K562 (cell line): ENCODE measurements at regions not wholly inside any gene's neighbourhood (a gene's known extent, or its start where the extent isn't known, plus 50 kb on each side); places are given as distances from the start of the nearest gene placed in this dataset.

Experiments used
- ATAC-seq: fragments of 200-7000 bp; cut with Tn5 transposase; 3 replicates; pipeline ENCODE4 v1.9.1; 2020; ENCODE audit warnings: moderate library complexity
- BruUV-seq: library from RNA; stranded (reverse); fragments of 400-500 nt; replicated peaks from 2 replicates; lab custom pipeline; 2021; lab: Mats Ljungman, UMichigan
- CTCF ChIA-PET: fragments of 300-600 bp; formaldehyde crosslinking; extraction: SDS; loops from one replicate; lab custom pipeline; 2021; ENCODE audit warnings: low intra/inter-chr PET ratio; lab: Yijun Ruan, JAX
- POLR2A ChIA-PET: fragments of 300-600, 350-650 bp; sonication (Branson Sonifier 250); formaldehyde crosslinking; extraction: SDS; loops from one replicate; lab custom pipeline; 2021; ENCODE audit warnings: antibody characterized with exemption, inconsistent platforms; lab: Yijun Ruan, JAX
- DNase-seq, 4 experiments: peaks; one replicate each; pipeline versions ENCODE4 v3.0.0 to v3.0.0-alpha.2; 2011 to 2018; ENCODE audit warnings: low spot score in 3 of 4, mixed read lengths in 3 of 4; ENCODE audit errors: extremely low read depth in 1 of 4
- FAIRE-seq: peaks from 2 replicates; lab custom pipeline; 2011; peaks lifted over from hg19 to GRCh38; lab: Jason Lieb, UNC
- H2AFZ ChIP-seq: 2 replicates; pipeline ENCODE4 v1.6.0; 2011; ENCODE audit warnings: low read depth, low read length, control low read depth, inconsistent platforms
- H3K27ac ChIP-seq: fragments of 200-600 bp; 3 replicates; pipeline ENCODE4 v1.8.0; 2011; ENCODE audit warnings: low read depth, mild to moderate bottlenecking, control low read depth, inconsistent platforms, low read length, moderate library complexity, mixed read lengths; ENCODE audit errors: extremely low read depth
- H3K27me3 ChIP-seq, 2 experiments: fragments of 300-600 bp in 1 of 2; 2 replicates in 1 of 2; 3 replicates in 1 of 2; pipeline versions ENCODE4 v1.6.0 to v1.8.0; 2011; ENCODE audit warnings: inconsistent platforms in 2 of 2, low read length in 2 of 2, mild to moderate bottlenecking in 1 of 2, mixed read lengths in 1 of 2, moderate library complexity in 1 of 2; ENCODE audit not compliant: control insufficient read depth in 2 of 2, insufficient read depth in 2 of 2
- H3K36me3 ChIP-seq: fragments of 300-600 bp; 3 replicates; pipeline ENCODE4 v1.8.0; 2011; ENCODE audit warnings: mild to moderate bottlenecking, low read length, inconsistent platforms; ENCODE audit not compliant: control insufficient read depth, insufficient read depth
- H3K4me1 ChIP-seq, 2 experiments: fragments of 200-600 bp in 1 of 2; replicated peaks in 1 of 2; 2 replicates in 1 of 2; 3 replicates in 1 of 2; pipeline versions ENCODE4 v1.5.1 to v1.8.0; 2011; ENCODE audit warnings: inconsistent platforms in 2 of 2, low read length in 2 of 2, mild to moderate bottlenecking in 1 of 2, mixed read lengths in 1 of 2, moderate library complexity in 1 of 2; ENCODE audit not compliant: control insufficient read depth in 2 of 2, insufficient read depth in 2 of 2
- H3K4me2 ChIP-seq: 2 replicates; pipeline ENCODE4 v1.6.1; 2011; ENCODE audit warnings: low read length, control low read depth, inconsistent platforms, mixed read lengths; ENCODE audit not compliant: insufficient read depth
- H3K4me3 ChIP-seq: fragments of 200-600 bp; sonication (generic), shearing (Covaris generic); 2 replicates; pipeline ENCODE4 v1.5.1; 2016; ENCODE audit warnings: control low read depth, inconsistent platforms
- H3K79me2 ChIP-seq: fragments of 200-600 bp; 3 replicates; pipeline ENCODE4 v1.8.0; 2011; ENCODE audit warnings: low read length, inconsistent platforms; ENCODE audit not compliant: control insufficient read depth, insufficient read depth
- H3K9ac ChIP-seq, 2 experiments: 2 replicates each; pipeline versions ENCODE4 v1.6.0 to v1.6.1; 2011; ENCODE audit warnings: low read depth in 2 of 2, low read length in 2 of 2, control low read depth in 1 of 2, inconsistent platforms in 1 of 2, mild to moderate bottlenecking in 1 of 2, mixed read lengths in 1 of 2; ENCODE audit not compliant: insufficient read depth in 1 of 2
- H3K9me1 ChIP-seq: one replicate; pipeline ENCODE4 v1.6.0; 2011; ENCODE audit warnings: inconsistent platforms, mild to moderate bottlenecking, low read length, moderate library complexity; ENCODE audit not compliant: control insufficient read depth, insufficient read depth
- H3K9me3 ChIP-seq: replicated peaks from 2 replicates; pipeline ENCODE4 v1.5.1; 2011; ENCODE audit warnings: low read depth, low read length, inconsistent platforms; ENCODE audit not compliant: control insufficient read depth, insufficient read depth
- H4K20me1 ChIP-seq: replicated peaks from 2 replicates; pipeline ENCODE4 v1.6.1; 2011; ENCODE audit warnings: low read length, inconsistent platforms, mixed read lengths; ENCODE audit not compliant: control insufficient read depth, insufficient read depth
- ARID1B ChIP-seq: fragments of 450-650 bp; IDR thresholded peaks from 2 replicates; pipeline ENCODE4 v1.6.1; 2016; ENCODE audit warnings: antibody characterized with exemption, mild to moderate bottlenecking, inconsistent platforms
- ARNT ChIP-seq, 2 experiments: fragments of 450-650 bp; IDR thresholded peaks; 2 replicates each; pipeline ENCODE4 v1.6.1; 2016; ENCODE audit warnings: mild to moderate bottlenecking in 1 of 2
- C11orf30 ChIP-seq: fragments of 450-650 bp; IDR thresholded peaks from 2 replicates; pipeline ENCODE4 v1.6.1; 2016; ENCODE audit warnings: low read depth, mild to moderate bottlenecking
- HCFC1 ChIP-seq: IDR thresholded peaks from 2 replicates; pipeline ENCODE4 v1.6.1; 2012; ENCODE audit warnings: low read depth, low read length, improper control_type of control experiment
- HLTF ChIP-seq: fragments of 450-650 bp; IDR thresholded peaks from 2 replicates; pipeline ENCODE4 v1.6.1; 2016
- POLR2B ChIP-seq: fragments of 450-650 bp; IDR thresholded peaks from 2 replicates; pipeline ENCODE4 v1.6.1; 2018; ENCODE audit warnings: low read depth; ENCODE audit not compliant: partially characterized antibody
- SIX5 ChIP-seq, 2 experiments: IDR thresholded peaks; 2 replicates each; pipeline ENCODE4 v1.6.1; 2011; ENCODE audit warnings: low read length in 2 of 2, borderline replicate concordance in 1 of 2, low read depth in 1 of 2, mild to moderate bottlenecking in 1 of 2, moderate library complexity in 1 of 2; ENCODE audit not compliant: insufficient read depth in 1 of 2
- STAG1 ChIP-seq: sonication (generic); formaldehyde crosslinking; IDR thresholded peaks from 2 replicates; pipeline ENCODE4 v1.5.0; 2020; ENCODE audit warnings: missing genetic modification reagents, borderline replicate concordance
- TOE1 ChIP-seq, 2 experiments: fragments of 450-650 bp in 1 of 2; sonication (generic) in 1 of 2; formaldehyde crosslinking in 1 of 2; IDR thresholded peaks; 2 replicates each; pipeline versions ENCODE4 v1.7.1 to v1.8.0; 2016 to 2022; ENCODE audit warnings: borderline replicate concordance in 2 of 2, mild to moderate bottlenecking in 2 of 2, antibody characterized with exemption in 1 of 2, inconsistent platforms in 1 of 2, low read depth in 1 of 2, missing genetic modification reagents in 1 of 2, moderate library complexity in 1 of 2
- ZNF212 ChIP-seq: fragments of 450-650 bp; formaldehyde crosslinking; IDR thresholded peaks from 2 replicates; pipeline ENCODE4 v1.4.0; 2020; ENCODE audit warnings: mild to moderate bottlenecking
- WGBS: fragments of 100-300 bp; shearing (Covaris generic); methylation state at CpG from one replicate; pipeline ENCODE4 v1.1.6; 2016; ENCODE audit warnings: low coverage, mixed read lengths; ENCODE audit not compliant: insufficient coverage; ENCODE audit errors: missing lambda C conversion rate; 5-methylcytosine and 5-hydroxymethylcytosine counted together
- in situ Hi-C: fragments of 300-500 bp; cut with MboI; formaldehyde crosslinking; loops from 4 replicates; pipeline ENCODE4 v1.15.0; 2018; ENCODE audit warnings: inconsistent platforms, mixed read lengths
- intact Hi-C: fragments of 100-400 bp; cut with micrococcal nuclease; formaldehyde crosslinking; loops from 2 replicates; pipeline ENCODE4 v1.14.2; 2022
- TF ChIP-seq, protein P1 (sequence below), 2 experiments: IDR thresholded peaks in 1 of 2; conservative IDR thresholded peaks in 1 of 2; 2 replicates each; pipeline ENCODE4 v1.6.1; 2016; ENCODE audit warnings: low read depth in 2 of 2, mild to moderate bottlenecking in 1 of 2, missing compliant biosample characterization in 1 of 2, missing genetic modification characterization in 1 of 2, moderate library complexity in 1 of 2

DNA sequence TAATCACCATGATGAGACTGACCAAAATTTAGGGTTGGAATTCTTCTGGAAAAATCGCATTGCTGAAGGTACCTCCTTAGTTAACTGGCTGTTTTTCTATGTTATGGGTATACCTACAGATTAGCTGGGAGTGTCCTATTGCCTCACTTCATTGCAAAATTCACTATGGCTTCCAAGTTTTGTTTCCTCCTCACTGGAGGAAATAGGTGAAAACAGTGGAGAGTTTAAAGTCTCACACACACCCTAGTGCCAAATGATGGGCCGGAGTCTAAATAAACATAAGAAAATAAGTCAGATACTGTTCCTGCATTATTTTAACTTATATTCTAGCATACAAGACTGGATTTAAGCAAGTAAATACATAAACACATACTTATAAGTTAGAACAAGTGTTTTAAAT lies 98.2 kb downstream of the AHR start:
- Histone ChIP-seq H3K27ac (no peak overlapping the region), H3K4me3 (no peak overlapping the region), H3K9me3 (no peaks in the 10 kb centered on the region; the same call in 1 of the 2 replicates), H3K4me1 (no peaks in the 10 kb centered on the region), H3K9me1 (no peaks in the 10 kb centered on the region), H2AFZ (no peak overlapping the region), H3K79me2 (no peaks in the 10 kb centered on the region), H3K36me3 (no peaks in the 10 kb centered on the region), H3K9ac (no peak overlapping the region), H4K20me1 (no peaks in the 10 kb centered on the region), H3K4me2 (no peak overlapping the region), H3K27me3 (no peaks in the 10 kb centered on the region)
- DNase-seq (no peak), ATAC-seq (no peak), FAIRE-seq (no peak)
- CTCF ChIA-PET, result no interaction called here
- 6% methylated on average over 2 of the region's 2 CpGs for WGBS
- intact Hi-C loops, result no loop called here
- POLR2A ChIA-PET, result no interaction called here
- in situ Hi-C loops, result no loop called here
- no TSS peak for BruUV-seq
- no peak for TF ChIP-seq C11orf30
- no peak for TF ChIP-seq TOE1 (IDR thresholded peaks at IDR 0.05; ENCODE audit: borderline replicate concordance)
- no peak for TF ChIP-seq TOE1 (CRISPR knock-in tag; IDR thresholded peaks at IDR 0.05; ENCODE audit: borderline replicate concordance, low read depth)

DNA sequence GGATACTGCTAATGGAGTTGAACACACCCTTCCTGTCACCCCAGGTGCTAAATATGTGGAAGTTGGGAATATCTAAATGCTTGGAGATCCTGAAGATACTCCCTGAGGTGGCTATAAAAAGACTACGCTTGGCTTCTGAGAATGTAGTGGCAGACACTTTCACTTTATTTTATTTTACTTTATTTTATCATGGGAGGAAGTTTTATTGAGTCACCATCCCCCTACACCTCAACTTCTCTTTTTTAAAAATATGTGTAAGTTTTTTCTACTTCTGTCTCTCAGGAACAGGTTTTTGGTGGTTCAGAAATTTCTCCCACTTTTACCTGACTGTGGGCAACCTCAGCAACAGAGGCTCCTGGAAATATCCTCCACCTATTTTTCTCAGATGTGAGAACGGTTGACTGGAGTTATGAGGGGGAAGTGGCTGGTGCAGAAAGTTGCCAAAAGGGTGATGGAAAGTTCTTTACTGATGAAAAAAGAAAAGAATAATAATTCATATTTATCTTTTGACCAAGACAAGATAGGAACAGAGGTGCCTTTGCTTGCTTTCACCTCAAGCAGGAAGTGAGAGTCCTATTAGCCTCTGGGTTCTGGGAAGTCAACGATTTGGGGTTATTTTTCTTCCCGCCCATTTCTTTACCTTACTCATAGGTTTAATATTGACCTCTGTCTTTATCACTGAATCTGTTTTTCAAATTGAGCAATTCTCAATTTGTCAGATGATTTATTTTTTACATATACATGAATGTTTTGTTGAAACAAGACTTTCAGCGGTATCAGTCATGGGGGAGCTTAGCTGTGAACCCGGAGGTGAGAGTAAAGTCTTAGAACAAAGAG lies 103.6 kb downstream of the AHR start:
- FAIRE-seq (no peak), ATAC-seq (no peak), DNase-seq (no peak)
- BruUV-seq, result no TSS peak
- Histone ChIP-seq H3K4me1 (no peaks in the 10 kb centered on the region), H3K9ac (no peak overlapping the region), H3K9me3 (no peaks in the 10 kb centered on the region), H3K27ac (no peak overlapping the region), H3K36me3 (no peaks in the 10 kb centered on the region), H3K9me1 (no peaks in the 10 kb centered on the region), H3K79me2 (no peaks in the 10 kb centered on the region), H2AFZ (no peak overlapping the region), H3K4me3 (no peak overlapping the region), H3K27me3 (no peaks in the 10 kb centered on the region), H3K4me2 (no peak overlapping the region), H4K20me1 (no peaks in the 10 kb centered on the region)
- intact Hi-C loops, result no loop called here
- ChIA-PET CTCF (no interaction called here), POLR2A (no interaction called here)
- 7% methylated on average over 6 of the region's 6 CpGs for WGBS
- in situ Hi-C loops, result no loop called here
- no peak for TF ChIP-seq ARID1B
- TF ChIP-seq SIX5 (IDR thresholded peaks at IDR 0.05; ENCODE audit: borderline replicate concordance in 1 of 2, insufficient read depth in 1 of 2, low read depth in 1 of 2, low read length in 2 of 2), result no peak
- no peak for TF ChIP-seq HCFC1
- TF ChIP-seq, protein P1, sequence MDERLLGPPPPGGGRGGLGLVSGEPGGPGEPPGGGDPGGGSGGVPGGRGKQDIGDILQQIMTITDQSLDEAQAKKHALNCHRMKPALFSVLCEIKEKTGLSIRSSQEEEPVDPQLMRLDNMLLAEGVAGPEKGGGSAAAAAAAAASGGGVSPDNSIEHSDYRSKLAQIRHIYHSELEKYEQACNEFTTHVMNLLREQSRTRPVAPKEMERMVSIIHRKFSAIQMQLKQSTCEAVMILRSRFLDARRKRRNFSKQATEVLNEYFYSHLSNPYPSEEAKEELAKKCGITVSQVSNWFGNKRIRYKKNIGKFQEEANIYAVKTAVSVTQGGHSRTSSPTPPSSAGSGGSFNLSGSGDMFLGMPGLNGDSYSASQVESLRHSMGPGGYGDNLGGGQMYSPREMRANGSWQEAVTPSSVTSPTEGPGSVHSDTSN (CRISPR knock-in tag; IDR thresholded peaks at IDR 0.05; ENCODE audit: low read depth), result no peak
- TF ChIP-seq, protein P1 (tag; conservative IDR thresholded peaks at IDR 0.05; ENCODE audit: low read depth), result no peak
- TF ChIP-seq ZNF212 (CRISPR knock-in tag), result no peak
- TF ChIP-seq STAG1 (CRISPR knock-in tag), result no peak
- no peak for TF ChIP-seq HLTF
- no peak for TF ChIP-seq ARNT (IDR thresholded peaks at IDR 0.05)
- no peak for TF ChIP-seq POLR2B
